ENCODE measurements at regions not wholly inside any gene's neighbourhood (a gene's known extent, or its start where the extent isn't known, plus 50 kb on each side); places are given as distances from the start of the nearest gene placed in this dataset.
A peak's percentile ranks its signal among the peaks of the same experiment; 100 is the strongest.

GRCh38 chr1:228994676-228995594 lies 259.7 kb downstream of the RHOU start:
- Histone ChIP-seq H3K4me3 (no peak overlapping the region), H3K27me3 (no peaks in the 10 kb centered on the region), H3K9me3 (no peaks in the 10 kb centered on the region), H3K27ac (no peak overlapping the region), H3K4me1 (peaks cover 7 to 12% of the 10 kb centered on the region in 2 donors), H3K36me3 (no peaks in the 10 kb centered on the region)
- no peak for ATAC-seq
- in situ Hi-C loops (cut with MboI; ENCODE audit: low sequenced_read_pairs in 4 of 4) = no loop called here
- DNase-seq = no peak
- intact Hi-C loops (cut with DNase I; ENCODE audit: low total_unique reads) = no loop called here
- TF ChIP-seq POLR2A (IDR thresholded peaks at IDR 0.05) = no peak
- TF ChIP-seq, protein P1, sequence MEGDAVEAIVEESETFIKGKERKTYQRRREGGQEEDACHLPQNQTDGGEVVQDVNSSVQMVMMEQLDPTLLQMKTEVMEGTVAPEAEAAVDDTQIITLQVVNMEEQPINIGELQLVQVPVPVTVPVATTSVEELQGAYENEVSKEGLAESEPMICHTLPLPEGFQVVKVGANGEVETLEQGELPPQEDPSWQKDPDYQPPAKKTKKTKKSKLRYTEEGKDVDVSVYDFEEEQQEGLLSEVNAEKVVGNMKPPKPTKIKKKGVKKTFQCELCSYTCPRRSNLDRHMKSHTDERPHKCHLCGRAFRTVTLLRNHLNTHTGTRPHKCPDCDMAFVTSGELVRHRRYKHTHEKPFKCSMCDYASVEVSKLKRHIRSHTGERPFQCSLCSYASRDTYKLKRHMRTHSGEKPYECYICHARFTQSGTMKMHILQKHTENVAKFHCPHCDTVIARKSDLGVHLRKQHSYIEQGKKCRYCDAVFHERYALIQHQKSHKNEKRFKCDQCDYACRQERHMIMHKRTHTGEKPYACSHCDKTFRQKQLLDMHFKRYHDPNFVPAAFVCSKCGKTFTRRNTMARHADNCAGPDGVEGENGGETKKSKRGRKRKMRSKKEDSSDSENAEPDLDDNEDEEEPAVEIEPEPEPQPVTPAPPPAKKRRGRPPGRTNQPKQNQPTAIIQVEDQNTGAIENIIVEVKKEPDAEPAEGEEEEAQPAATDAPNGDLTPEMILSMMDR (IDR thresholded peaks at IDR 0.05 in 4 of 5, conservative IDR thresholded peaks at IDR 0.05 in 1 of 5) = no peak

DNA sequence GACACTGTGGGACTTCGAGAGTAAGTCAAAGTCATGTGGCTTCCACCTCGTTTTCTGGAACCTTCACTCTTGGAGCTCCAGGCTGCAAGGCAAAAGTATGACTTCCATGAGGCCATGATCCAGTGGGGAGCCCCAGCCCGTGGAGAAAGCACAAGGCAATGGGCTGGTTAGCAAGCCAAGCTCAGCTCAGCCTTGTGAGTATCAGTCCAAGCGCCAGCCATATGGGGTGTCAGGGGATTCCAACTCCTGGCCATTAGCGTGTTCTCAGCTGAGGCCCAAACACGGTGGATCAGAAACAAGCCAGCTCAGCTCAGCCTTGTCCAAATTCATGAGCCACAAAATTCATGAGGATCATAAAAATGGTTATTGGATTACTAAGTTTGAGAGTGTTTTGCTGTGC lies 261.0 kb downstream of the RHOU start:
- TF ChIP-seq, protein P1 (IDR thresholded peaks at IDR 0.05 in 4 of 5, conservative IDR thresholded peaks at IDR 0.05 in 1 of 5) = no peak
- TF ChIP-seq POLR2A (IDR thresholded peaks at IDR 0.05) = no peak
- Histone ChIP-seq H3K27ac (no peak overlapping the region), H3K36me3 (no peaks in the 10 kb centered on the region), H3K9me3 (no peaks in the 10 kb centered on the region), H3K27me3 (no peaks in the 10 kb centered on the region), H3K4me1 (no peaks in the 10 kb centered on the region), H3K4me3 (no peak overlapping the region)
- ATAC-seq (no peak), DNase-seq (no peak)
- intact Hi-C loops (cut with DNase I; ENCODE audit: low total_unique reads) (no loop called here), in situ Hi-C loops (cut with MboI; ENCODE audit: low sequenced_read_pairs in 4 of 4) (no loop called here)

- Histone ChIP-seq H3K4me1 (no peaks in the 10 kb centered on the region), H3K36me3 (no peaks in the 10 kb centered on the region), H3K9me3 (no peaks in the 10 kb centered on the region), H3K4me3 (no peak overlapping the region), H3K27me3 (no peaks in the 10 kb centered on the region), H3K27ac (no peak overlapping the region)
- in situ Hi-C loops (cut with MboI; ENCODE audit: low sequenced_read_pairs in 4 of 4) (no loop called here), intact Hi-C loops (cut with DNase I; ENCODE audit: low total_unique reads) (no loop called here)
- DNase-seq (no peak), ATAC-seq (no peak)
- TF ChIP-seq, protein P1 (IDR thresholded peaks at IDR 0.05 in 4 of 5, conservative IDR thresholded peaks at IDR 0.05 in 1 of 5) = no peak
- no peak for TF ChIP-seq POLR2A (IDR thresholded peaks at IDR 0.05)
Measured at GRCh38 chr1:228997721-228998144, 262.5 kb downstream of the RHOU start.

- DNase-seq (peak in 1 of 2 donors; percentile 27), ATAC-seq (no peak)
- Histone ChIP-seq H3K4me3 (no peak overlapping the region), H3K36me3 (no peaks in the 10 kb centered on the region), H3K4me1 (no peaks in the 10 kb centered on the region), H3K27ac (no peak overlapping the region), H3K9me3 (no peaks in the 10 kb centered on the region), H3K27me3 (no peaks in the 10 kb centered on the region)
- TF ChIP-seq POLR2A (IDR thresholded peaks at IDR 0.05) = no peak
- in situ Hi-C loops (cut with MboI; ENCODE audit: low sequenced_read_pairs in 4 of 4) = no loop called here
- intact Hi-C loops (cut with DNase I; ENCODE audit: low total_unique reads) = no loop called here
Measured at GRCh38 chr1:228998179-228998578, 262.9 kb downstream of the RHOU start.

GRCh38 chr1:228999446-229000170 lies 264.3 kb downstream of the RHOU start:
- intact Hi-C loops (cut with DNase I; ENCODE audit: low total_unique reads) (no loop called here), in situ Hi-C loops (cut with MboI; ENCODE audit: low sequenced_read_pairs in 4 of 4) (no loop called here)
- Histone ChIP-seq H3K4me3 (no peak overlapping the region), H3K9me3 (no peaks in the 10 kb centered on the region), H3K4me1 (no peaks in the 10 kb centered on the region), H3K27me3 (no peaks in the 10 kb centered on the region), H3K27ac (no peak overlapping the region), H3K36me3 (no peaks in the 10 kb centered on the region)
- ATAC-seq (no peak), DNase-seq (no peak)
- TF ChIP-seq, protein P1 (IDR thresholded peaks at IDR 0.05 in 4 of 5, conservative IDR thresholded peaks at IDR 0.05 in 1 of 5) = no peak
- TF ChIP-seq POLR2A (IDR thresholded peaks at IDR 0.05) = no peak

All from gastrocnemius medialis (tissue), 4 donors.